NCI-H146 (cell line): ENCODE measurements at regions not wholly inside any gene's neighbourhood (a gene's known extent, or its start where the extent isn't known, plus 50 kb on each side); places are given as distances from the start of the nearest gene placed in this dataset.
"Not testable (repeated sequence)": the region's sequence is repeated elsewhere in the genome, so short reads cannot be mapped to it uniquely, and the experiment has no call there.

Source experiments
- DNase-seq: peaks from one replicate; lab custom pipeline; 2025; lab: John Stamatoyannopoulos, UW

- no peak for DNase-seq
Measured at GRCh38 chr16:80915079-80915450, 91.6 kb downstream of the CMC2 start.

GRCh38 chr16:80914379-80915078 lies 92.2 kb downstream of the CMC2 start:
- DNase-seq: no peak

GRCh38 chr16:80913397-80913796 lies 93.3 kb downstream of the CMC2 start:
- DNase-seq: no peak

- no peak for DNase-seq
Measured at GRCh38 chr16:80912651-80913050, 94.0 kb downstream of the CMC2 start.

GRCh38 chr16:80910434-80910833 lies 96.3 kb downstream of the CMC2 start:
- no peak for DNase-seq

GRCh38 chr16:80909720-80910119 lies 97.0 kb downstream of the CMC2 start:
- DNase-seq: no peak

GRCh38 chr16:80906169-80906568 lies 100.5 kb downstream of the CMC2 start:
- not testable (repeated sequence) for DNase-seq

- DNase-seq: no peak
Measured at GRCh38 chr16:80903616-80904015, 99.2 kb upstream of the CDYL2 start.

GRCh38 chr16:80902306-80903110 lies 98.1 kb upstream of the CDYL2 start:
- DNase-seq: no peak

- no peak for DNase-seq
Measured at GRCh38 chr16:80900593-80900954, 96.2 kb upstream of the CDYL2 start.

- no peak for DNase-seq
Measured at GRCh38 chr16:80899809-80900592, 95.6 kb upstream of the CDYL2 start.

GRCh38 chr16:80896776-80897175 lies 92.4 kb upstream of the CDYL2 start:
- no peak for DNase-seq

- DNase-seq: no peak
Measured at GRCh38 chr16:80894091-80894490, 89.7 kb upstream of the CDYL2 start.

- no peak for DNase-seq
Measured at GRCh38 chr16:80893686-80894085, 89.3 kb upstream of the CDYL2 start.

- DNase-seq: not testable (repeated sequence)
Measured at GRCh38 chr16:80892395-80892794, 88.0 kb upstream of the CDYL2 start.

- DNase-seq: no peak
Measured at GRCh38 chr16:80889779-80890359, 85.5 kb upstream of the CDYL2 start.

GRCh38 chr16:80887062-80887461 lies 82.7 kb upstream of the CDYL2 start:
- no peak for DNase-seq

GRCh38 chr16:80883816-80884215 lies 79.4 kb upstream of the CDYL2 start:
- no peak for DNase-seq

- peak; percentile 23 for DNase-seq
Measured at GRCh38 chr16:80883159-80883642, 78.8 kb upstream of the CDYL2 start.

- DNase-seq: no peak
Measured at GRCh38 chr16:80875616-80876015, 71.2 kb upstream of the CDYL2 start.

GRCh38 chr16:80874925-80875324 lies 70.5 kb upstream of the CDYL2 start:
- DNase-seq: no peak

- no peak for DNase-seq
Measured at GRCh38 chr16:80862160-80862705, 57.8 kb upstream of the CDYL2 start.
